SH-SY5Y (cell line): ENCODE measurements at regions not wholly inside any gene's neighbourhood (a gene's known extent, or its start where the extent isn't known, plus 50 kb on each side); places are given as distances from the start of the nearest gene placed in this dataset.

ENCODE experiments used
- GATA2 ChIP-seq: IDR thresholded peaks from 2 replicates; pipeline ENCODE4 v1.6.1; 2011; ENCODE audit warnings: mild to moderate bottlenecking, low read depth, low read length
- GATA3 ChIP-seq: IDR thresholded peaks from 2 replicates; pipeline ENCODE4 v1.6.1; 2011; ENCODE audit warnings: low read depth, mild to moderate bottlenecking, low read length, moderate library complexity

- TF ChIP-seq GATA2 (no peak), GATA3 (no peak)
Observed at GRCh38 chr18:37657493-37657892, 91.9 kb upstream of the CELF4 start.
